GM12873 (cell line): ENCODE measurements at regions not wholly inside any gene's neighbourhood (a gene's known extent, or its start where the extent isn't known, plus 50 kb on each side); places are given as distances from the start of the nearest gene placed in this dataset.

Experiments
- TF ChIP-seq, protein P1 (sequence below): IDR thresholded peaks from 2 replicates; pipeline ENCODE4 v1.5.1; 2012; ENCODE audit warnings: low read depth, mild to moderate bottlenecking, moderate library complexity, low read length, control low read depth; ENCODE audit not compliant: insufficient read depth; ENCODE audit errors: missing control alignments

DNA sequence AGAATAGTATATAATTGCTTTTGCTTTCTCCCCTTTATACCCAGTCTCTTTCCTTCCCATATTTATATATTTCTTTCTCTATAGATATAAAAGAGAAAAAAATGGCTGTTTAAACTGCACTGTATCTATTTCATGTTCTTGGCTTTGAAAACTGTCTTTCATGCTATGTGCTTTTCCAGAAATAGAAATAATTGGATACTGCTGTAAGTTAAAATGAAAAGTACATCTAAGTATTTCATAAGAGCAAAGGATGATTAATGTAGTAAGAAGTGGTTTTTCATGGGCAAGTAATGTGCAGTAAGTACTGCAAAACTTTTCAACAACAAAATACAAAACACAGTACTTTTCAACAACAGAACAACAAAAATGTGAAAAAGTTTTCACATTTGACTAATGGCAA lies 237.9 kb downstream of the SNCA start:
- TF ChIP-seq, protein P1, sequence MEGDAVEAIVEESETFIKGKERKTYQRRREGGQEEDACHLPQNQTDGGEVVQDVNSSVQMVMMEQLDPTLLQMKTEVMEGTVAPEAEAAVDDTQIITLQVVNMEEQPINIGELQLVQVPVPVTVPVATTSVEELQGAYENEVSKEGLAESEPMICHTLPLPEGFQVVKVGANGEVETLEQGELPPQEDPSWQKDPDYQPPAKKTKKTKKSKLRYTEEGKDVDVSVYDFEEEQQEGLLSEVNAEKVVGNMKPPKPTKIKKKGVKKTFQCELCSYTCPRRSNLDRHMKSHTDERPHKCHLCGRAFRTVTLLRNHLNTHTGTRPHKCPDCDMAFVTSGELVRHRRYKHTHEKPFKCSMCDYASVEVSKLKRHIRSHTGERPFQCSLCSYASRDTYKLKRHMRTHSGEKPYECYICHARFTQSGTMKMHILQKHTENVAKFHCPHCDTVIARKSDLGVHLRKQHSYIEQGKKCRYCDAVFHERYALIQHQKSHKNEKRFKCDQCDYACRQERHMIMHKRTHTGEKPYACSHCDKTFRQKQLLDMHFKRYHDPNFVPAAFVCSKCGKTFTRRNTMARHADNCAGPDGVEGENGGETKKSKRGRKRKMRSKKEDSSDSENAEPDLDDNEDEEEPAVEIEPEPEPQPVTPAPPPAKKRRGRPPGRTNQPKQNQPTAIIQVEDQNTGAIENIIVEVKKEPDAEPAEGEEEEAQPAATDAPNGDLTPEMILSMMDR = no peak

- TF ChIP-seq, protein P1 = peak; percentile 21
Observed at GRCh38 chr4:89598602-89599001, 238.4 kb downstream of the SNCA start.

GRCh38 chr4:89595125-89595789 lies 241.7 kb downstream of the SNCA start:
- TF ChIP-seq, protein P1 = no peak

DNA sequence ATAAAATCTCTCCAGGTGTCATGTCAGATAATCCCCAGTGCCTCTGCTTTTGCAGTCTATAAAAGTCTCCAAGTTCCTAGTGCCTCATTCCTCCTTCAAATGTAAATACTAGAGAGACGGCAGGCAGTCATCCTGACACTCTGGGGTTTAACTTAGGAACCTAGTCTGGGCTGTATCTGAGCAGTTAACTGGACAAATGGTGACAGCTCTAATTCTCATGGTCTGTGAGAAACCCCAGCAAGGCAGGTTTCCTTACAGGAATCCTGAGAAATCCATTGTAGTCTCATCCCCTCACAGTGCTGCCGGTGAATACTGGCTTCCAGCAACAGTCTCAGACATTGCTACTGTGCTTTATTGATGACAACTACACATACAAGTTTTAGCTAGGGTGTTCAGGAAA lies 246.8 kb downstream of the SNCA start:
- TF ChIP-seq, protein P1 = no peak

DNA sequence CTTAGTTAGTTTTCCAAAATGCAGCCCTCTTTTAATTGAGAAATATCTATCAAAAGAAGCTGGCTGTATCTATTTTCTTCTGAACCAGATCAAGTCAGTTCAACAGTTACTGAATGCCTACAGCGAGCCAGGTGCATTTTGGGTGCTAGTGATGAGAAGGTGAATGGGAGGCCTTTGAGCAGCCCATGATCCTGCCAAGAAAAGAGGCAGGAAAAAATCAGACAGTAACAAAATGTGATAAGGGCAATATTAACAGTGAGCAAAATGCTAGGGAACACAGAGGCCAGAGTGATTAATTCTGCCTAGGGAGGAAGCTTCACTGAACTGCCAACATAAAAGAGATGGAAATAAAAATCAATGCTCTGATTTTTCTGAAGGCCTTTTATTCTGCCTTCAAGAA lies 248.5 kb downstream of the SNCA start:
- TF ChIP-seq, protein P1 = no peak

- TF ChIP-seq, protein P1 = no peak
Observed at GRCh38 chr4:89587364-89587763, 249.6 kb downstream of the SNCA start.

DNA sequence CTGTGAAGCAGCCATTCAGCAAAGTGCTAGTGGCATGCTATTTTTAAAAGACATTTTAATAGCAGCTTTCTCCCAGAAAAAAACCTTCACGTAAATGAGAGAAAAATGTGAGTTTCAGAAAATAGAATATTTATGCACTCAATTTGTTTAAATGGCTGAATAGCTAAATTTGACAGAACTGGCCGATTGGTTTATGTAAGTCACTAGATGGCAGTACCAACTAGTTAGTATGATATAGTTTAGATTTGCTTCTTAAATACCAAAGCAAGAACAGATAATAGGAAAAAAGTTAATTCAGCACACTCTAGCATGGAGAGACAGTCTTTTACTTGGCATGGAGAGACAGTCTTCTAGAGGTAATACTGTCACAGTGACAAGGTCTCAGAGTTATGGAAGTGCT lies 250.1 kb downstream of the SNCA start:
- TF ChIP-seq, protein P1 = peak; percentile 14
